ENCODE measurements at regions not wholly inside any gene's neighbourhood (a gene's known extent, or its start where the extent isn't known, plus 50 kb on each side); places are given as distances from the start of the nearest gene placed in this dataset.
A peak's percentile ranks its signal among the peaks of the same experiment; 100 is the strongest.
"Not testable (repeated sequence)": the region's sequence is repeated elsewhere in the genome, so short reads cannot be mapped to it uniquely, and the experiment has no call there.

DNA sequence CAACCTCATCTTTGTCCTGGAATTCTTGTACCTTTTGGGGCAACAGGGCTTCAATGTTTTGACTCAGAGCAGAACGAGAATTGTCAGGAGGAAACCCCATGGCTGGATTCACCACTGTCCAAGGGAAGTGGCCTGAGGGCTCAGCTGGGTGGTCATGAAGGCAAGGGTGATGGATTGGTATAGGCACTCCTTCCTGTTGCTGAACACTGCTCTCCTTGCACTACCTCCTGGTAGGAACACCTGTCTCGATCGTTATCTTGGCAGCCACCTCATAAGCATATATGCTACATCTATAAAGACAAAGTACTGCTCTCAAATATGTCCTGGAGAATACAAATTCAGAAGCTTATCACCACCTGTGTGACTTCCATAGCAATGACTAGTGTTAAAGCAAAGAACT is 79.8 kb downstream of the CCNG2 start:
- H3K4me3 ChIP-seq (ENCODE audit: low read depth, low read length) = no peak overlapping the region
- TF ChIP-seq, protein P1, sequence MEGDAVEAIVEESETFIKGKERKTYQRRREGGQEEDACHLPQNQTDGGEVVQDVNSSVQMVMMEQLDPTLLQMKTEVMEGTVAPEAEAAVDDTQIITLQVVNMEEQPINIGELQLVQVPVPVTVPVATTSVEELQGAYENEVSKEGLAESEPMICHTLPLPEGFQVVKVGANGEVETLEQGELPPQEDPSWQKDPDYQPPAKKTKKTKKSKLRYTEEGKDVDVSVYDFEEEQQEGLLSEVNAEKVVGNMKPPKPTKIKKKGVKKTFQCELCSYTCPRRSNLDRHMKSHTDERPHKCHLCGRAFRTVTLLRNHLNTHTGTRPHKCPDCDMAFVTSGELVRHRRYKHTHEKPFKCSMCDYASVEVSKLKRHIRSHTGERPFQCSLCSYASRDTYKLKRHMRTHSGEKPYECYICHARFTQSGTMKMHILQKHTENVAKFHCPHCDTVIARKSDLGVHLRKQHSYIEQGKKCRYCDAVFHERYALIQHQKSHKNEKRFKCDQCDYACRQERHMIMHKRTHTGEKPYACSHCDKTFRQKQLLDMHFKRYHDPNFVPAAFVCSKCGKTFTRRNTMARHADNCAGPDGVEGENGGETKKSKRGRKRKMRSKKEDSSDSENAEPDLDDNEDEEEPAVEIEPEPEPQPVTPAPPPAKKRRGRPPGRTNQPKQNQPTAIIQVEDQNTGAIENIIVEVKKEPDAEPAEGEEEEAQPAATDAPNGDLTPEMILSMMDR (conservative IDR thresholded peaks at IDR 0.05; ENCODE audit: low read depth, low read length) = no peak

DNA sequence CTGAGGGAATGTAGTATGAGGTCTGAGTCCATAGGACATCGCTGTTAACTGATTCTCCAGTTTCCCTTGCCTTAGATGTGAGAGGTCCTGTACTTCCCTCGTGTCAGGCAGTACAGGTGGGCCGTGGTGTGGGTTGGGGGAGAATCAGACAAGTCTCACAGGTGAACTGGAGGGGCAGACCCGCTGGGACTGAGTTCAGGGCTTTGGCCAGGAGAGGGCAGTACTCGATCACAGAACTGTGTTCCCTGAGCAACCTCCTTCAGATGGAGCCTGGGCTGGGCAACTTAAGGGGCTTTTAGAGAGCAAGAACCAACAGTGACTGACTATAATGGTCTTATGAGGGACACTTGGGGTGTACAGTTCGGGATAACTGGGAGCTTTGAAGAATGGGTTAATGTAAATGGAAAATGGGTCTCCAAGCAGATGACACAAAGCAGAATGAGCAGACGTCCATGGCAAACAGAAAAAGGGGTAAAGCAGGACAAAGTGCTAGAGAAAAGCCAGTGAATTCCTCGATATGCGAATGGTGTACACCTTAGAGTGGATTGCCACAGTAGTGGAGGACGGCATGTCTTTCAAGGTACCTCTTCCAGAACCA is 83.6 kb downstream of the CCNG2 start:
- TF ChIP-seq, protein P1 (conservative IDR thresholded peaks at IDR 0.05; ENCODE audit: low read depth, low read length) = peak; percentile 85
- no peak overlapping the region for H3K4me3 ChIP-seq (ENCODE audit: low read depth, low read length)
- peak; percentile 73 for DNase-seq (ENCODE audit: low read depth)

More for the DNA sequence above, 79.8 kb downstream of the CCNG2 start:
- DNase-seq (ENCODE audit: low read depth) = no peak

- no peak overlapping the region for H3K4me3 ChIP-seq (ENCODE audit: low read depth, low read length)
- TF ChIP-seq, protein P1 (conservative IDR thresholded peaks at IDR 0.05; ENCODE audit: low read depth, low read length) = no peak
- DNase-seq (ENCODE audit: low read depth) = no peak
Observed at GRCh38 chr4:77248805-77249204, 91.8 kb downstream of the CCNG2 start.

DNA sequence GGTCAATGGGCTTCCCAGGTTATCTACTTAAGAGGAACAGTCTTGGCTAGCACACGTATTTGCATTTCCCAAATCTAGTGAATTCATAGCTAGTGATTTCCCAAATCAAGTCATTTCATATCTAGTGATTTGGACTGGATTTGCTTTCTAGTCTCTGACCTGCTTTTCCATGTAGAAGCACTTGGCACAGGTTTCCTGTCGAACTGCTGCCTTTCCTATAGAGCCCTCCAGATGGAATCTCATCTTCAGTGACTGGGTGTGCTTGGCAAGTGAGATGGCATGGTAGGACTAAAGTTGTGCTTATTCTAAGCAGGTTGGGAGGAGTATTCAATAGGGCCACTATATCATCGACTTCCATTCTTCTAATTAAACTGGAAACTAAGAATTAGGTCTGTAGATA is 94.7 kb downstream of the CCNG2 start:
- DNase-seq (ENCODE audit: low read depth) = no peak
- no peak overlapping the region for H3K4me3 ChIP-seq (ENCODE audit: low read depth, low read length)
- TF ChIP-seq, protein P1 (conservative IDR thresholded peaks at IDR 0.05; ENCODE audit: low read depth, low read length) = no peak

DNA sequence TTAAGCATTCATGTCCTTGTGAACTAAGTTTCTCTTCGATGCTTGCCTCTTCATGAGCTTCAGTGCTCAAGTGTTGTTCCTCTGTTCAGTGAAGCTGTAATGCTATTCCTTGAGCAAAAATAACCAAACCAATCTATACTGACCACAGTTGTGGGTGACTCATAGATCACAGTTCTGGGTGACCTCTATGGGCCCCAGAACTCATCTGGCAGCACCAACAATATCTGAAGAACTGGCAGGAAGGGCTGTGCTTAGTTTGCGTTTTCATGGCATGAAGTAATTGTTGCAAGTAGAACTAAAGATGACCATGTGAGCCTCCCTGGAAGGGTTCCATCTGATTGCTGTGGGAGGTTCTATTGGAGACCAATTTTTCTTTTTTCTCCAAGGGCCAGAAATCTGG is 106.2 kb downstream of the CCNG2 start:
- DNase-seq (ENCODE audit: low read depth) = peak; percentile 3
- TF ChIP-seq, protein P1 (conservative IDR thresholded peaks at IDR 0.05; ENCODE audit: low read depth, low read length) = no peak
- H3K4me3 ChIP-seq (ENCODE audit: low read depth, low read length) = no peak overlapping the region

DNA sequence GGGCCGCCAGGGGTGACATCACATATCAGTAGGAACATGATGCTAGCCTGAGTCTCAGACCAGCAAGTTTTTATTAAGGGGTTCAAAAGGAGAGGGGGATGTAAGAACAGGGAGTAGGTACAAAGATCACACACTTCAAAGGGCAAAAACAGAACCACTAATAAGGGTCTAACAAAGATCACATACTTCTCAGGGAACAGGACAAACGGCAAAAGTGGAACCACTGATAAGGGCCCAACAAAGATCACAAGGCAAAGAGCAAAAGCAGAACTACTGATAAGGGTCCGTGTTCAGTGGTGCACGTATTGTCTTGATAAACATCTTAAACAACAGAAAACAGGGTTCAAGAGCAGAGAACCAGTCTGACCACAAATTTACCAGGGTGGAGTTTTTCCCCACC is 107.0 kb downstream of the CCNG2 start:
- H3K4me3 ChIP-seq (ENCODE audit: low read depth, low read length); DNase-seq (ENCODE audit: low read depth): not testable (repeated sequence)

DNA sequence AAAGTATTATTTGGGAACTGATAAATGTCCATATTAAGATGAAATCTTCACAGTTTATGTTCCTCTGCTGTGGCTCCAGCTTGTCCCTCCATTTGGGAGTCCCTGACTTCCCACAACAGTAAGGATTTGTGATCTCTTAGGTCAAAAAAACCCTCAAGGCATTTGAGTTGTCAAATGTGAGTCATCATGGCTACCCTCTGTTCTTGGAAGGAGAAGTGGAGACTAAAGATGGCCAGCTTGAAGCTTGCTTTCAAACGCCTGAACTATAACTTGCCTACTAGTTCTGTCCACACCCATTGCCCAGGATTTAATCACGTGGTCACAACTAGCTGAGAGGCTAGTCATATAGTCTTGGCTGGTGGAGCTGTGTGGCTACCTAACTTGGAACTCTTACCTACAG is 107.8 kb downstream of the CCNG2 start:
- TF ChIP-seq, protein P1 (conservative IDR thresholded peaks at IDR 0.05; ENCODE audit: low read depth, low read length) = no peak
- no peak overlapping the region for H3K4me3 ChIP-seq (ENCODE audit: low read depth, low read length)
- no peak for DNase-seq (ENCODE audit: low read depth)
